Loucy (cell line): ENCODE measurements at regions not wholly inside any gene's neighbourhood (a gene's known extent, or its start where the extent isn't known, plus 50 kb on each side); places are given as distances from the start of the nearest gene placed in this dataset.

Experiments used
- H2AFZ ChIP-seq: fragments of 200-600 bp; sonication (generic); 2 replicates; pipeline ENCODE4 v1.6.0; 2016; ENCODE audit warnings: antibody characterized with exemption, mild to moderate bottlenecking, low read length, moderate library complexity
- H3F3A ChIP-seq: fragments of 200-600 bp; 2 replicates; pipeline ENCODE4 v1.6.0; 2016; ENCODE audit warnings: antibody characterized with exemption, low read depth, mild to moderate bottlenecking
- H3K27me3 ChIP-seq: fragments of 200-600 bp; sonication (generic); 2 replicates; pipeline ENCODE4 v1.6.1; 2014; ENCODE audit warnings: low read length, mild to moderate bottlenecking; ENCODE audit not compliant: insufficient read depth, poor library complexity, severe bottlenecking
- H3K36me3 ChIP-seq: fragments of 200-600 bp; sonication (generic); 2 replicates; pipeline ENCODE4 v1.6.1; 2016; ENCODE audit warnings: low read length; ENCODE audit not compliant: insufficient read depth
- H3K4me1 ChIP-seq: fragments of 200-600 bp; sonication (generic); 2 replicates; pipeline ENCODE4 v1.5.1; 2014; ENCODE audit warnings: low read length, mild to moderate bottlenecking; ENCODE audit not compliant: insufficient read depth, poor library complexity, severe bottlenecking
- H3K4me2 ChIP-seq: fragments of 200-600 bp; sonication (generic); 2 replicates; pipeline ENCODE4 v1.6.0; 2014; ENCODE audit warnings: antibody characterized with exemption, low read length, low read depth, mild to moderate bottlenecking; ENCODE audit not compliant: poor library complexity, severe bottlenecking
- H3K4me3 ChIP-seq: fragments of 200-600 bp; sonication (generic); 2 replicates; pipeline ENCODE4 v1.5.1; 2014; ENCODE audit warnings: low read length, mild to moderate bottlenecking, mixed read lengths; ENCODE audit not compliant: poor library complexity, severe bottlenecking
- H3K79me2 ChIP-seq: fragments of 200-600 bp; sonication (generic); 2 replicates; pipeline ENCODE4 v1.6.1; 2014; ENCODE audit warnings: low read length; ENCODE audit not compliant: insufficient read depth
- H3K9ac ChIP-seq: fragments of 200-600 bp; sonication (generic); 2 replicates; pipeline ENCODE4 v1.6.0; 2014; ENCODE audit warnings: mild to moderate bottlenecking, low read depth, low read length, moderate library complexity; ENCODE audit not compliant: poor library complexity, severe bottlenecking
- H3K9me2 ChIP-seq: fragments of 200-600 bp; sonication (generic); replicated peaks from 2 replicates; pipeline ENCODE4 v1.6.1; 2016; ENCODE audit warnings: low read depth, low read length, mixed read lengths
- H3K9me3 ChIP-seq: fragments of 200-600 bp; sonication (generic); 2 replicates; pipeline ENCODE4 v1.6.1; 2014; ENCODE audit warnings: mild to moderate bottlenecking, antibody characterized with exemption, low read length, low read depth; ENCODE audit not compliant: insufficient read depth
- H4K20me1 ChIP-seq: fragments of 200-600 bp; sonication (generic); 2 replicates; pipeline ENCODE4 v1.6.0; 2014; ENCODE audit warnings: antibody characterized with exemption, low read length, mild to moderate bottlenecking; ENCODE audit not compliant: insufficient read depth, poor library complexity, severe bottlenecking
- EZH2phosphoT487 ChIP-seq: fragments of 200-600 bp; IDR thresholded peaks from 2 replicates; pipeline ENCODE4 v1.6.1; 2018; ENCODE audit warnings: antibody characterized with exemption, mild to moderate bottlenecking, moderate library complexity, borderline replicate concordance
- TF ChIP-seq, protein P1 (sequence below): fragments of 200-600 bp; sonication (generic); conservative IDR thresholded peaks from 2 replicates; pipeline ENCODE4 v1.5.1; 2014; ENCODE audit warnings: mild to moderate bottlenecking, antibody characterized with exemption, low read length

- TF ChIP-seq, protein P1, sequence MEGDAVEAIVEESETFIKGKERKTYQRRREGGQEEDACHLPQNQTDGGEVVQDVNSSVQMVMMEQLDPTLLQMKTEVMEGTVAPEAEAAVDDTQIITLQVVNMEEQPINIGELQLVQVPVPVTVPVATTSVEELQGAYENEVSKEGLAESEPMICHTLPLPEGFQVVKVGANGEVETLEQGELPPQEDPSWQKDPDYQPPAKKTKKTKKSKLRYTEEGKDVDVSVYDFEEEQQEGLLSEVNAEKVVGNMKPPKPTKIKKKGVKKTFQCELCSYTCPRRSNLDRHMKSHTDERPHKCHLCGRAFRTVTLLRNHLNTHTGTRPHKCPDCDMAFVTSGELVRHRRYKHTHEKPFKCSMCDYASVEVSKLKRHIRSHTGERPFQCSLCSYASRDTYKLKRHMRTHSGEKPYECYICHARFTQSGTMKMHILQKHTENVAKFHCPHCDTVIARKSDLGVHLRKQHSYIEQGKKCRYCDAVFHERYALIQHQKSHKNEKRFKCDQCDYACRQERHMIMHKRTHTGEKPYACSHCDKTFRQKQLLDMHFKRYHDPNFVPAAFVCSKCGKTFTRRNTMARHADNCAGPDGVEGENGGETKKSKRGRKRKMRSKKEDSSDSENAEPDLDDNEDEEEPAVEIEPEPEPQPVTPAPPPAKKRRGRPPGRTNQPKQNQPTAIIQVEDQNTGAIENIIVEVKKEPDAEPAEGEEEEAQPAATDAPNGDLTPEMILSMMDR = no peak
- TF ChIP-seq EZH2phosphoT487 = no peak
- H3F3A ChIP-seq = no peaks in the 10 kb centered on the region
- H3K9me3 ChIP-seq = no peaks in the 10 kb centered on the region
- no peaks in the 10 kb centered on the region for H3K36me3 ChIP-seq
- H3K9ac ChIP-seq = no peak overlapping the region
- H2AFZ ChIP-seq = no peak overlapping the region
- H3K4me2 ChIP-seq = no peak overlapping the region
- H3K9me2 ChIP-seq = no peaks in the 10 kb centered on the region
- no peaks in the 10 kb centered on the region for H3K27me3 ChIP-seq
- no peak overlapping the region for H3K4me3 ChIP-seq
- no peaks in the 10 kb centered on the region for H3K4me1 ChIP-seq
- H3K79me2 ChIP-seq = no peaks in the 10 kb centered on the region
- H4K20me1 ChIP-seq = no peaks in the 10 kb centered on the region
These were observed 1794.0 kb downstream of the STIM2 start for GRCh38 chr4:28654618-28655017.

DNA sequence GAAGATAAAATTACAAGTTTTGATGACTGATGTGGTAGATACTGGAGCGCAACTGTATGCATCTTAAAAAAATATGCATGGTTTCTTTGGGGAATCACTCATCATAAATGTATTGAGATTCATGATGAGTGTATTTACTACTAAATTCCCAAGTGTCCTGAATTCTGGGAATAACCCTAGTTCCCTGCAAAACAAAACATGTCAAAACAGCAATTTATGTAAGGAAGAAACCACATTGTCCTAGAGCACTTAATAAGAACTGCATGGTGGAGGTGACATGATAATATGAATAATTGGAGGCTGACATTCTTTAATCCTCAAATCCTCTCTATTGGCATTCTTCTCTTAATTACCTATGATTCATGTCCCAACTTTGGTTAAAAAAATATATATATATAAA, 1804.7 kb downstream of the STIM2 start:
- Histone ChIP-seq H2AFZ (no peak overlapping the region), H3F3A (no peaks in the 10 kb centered on the region), H3K4me2 (no peak overlapping the region), H4K20me1 (no peaks in the 10 kb centered on the region), H3K27me3 (no peaks in the 10 kb centered on the region), H3K4me3 (no peak overlapping the region), H3K36me3 (no peaks in the 10 kb centered on the region), H3K9me3 (no peaks in the 10 kb centered on the region; the same call in 1 of the 2 replicates), H3K4me1 (no peaks in the 10 kb centered on the region), H3K9ac (no peak overlapping the region), H3K9me2 (no peaks in the 10 kb centered on the region), H3K79me2 (no peaks in the 10 kb centered on the region)
- no peak for TF ChIP-seq EZH2phosphoT487
- TF ChIP-seq, protein P1 = no peak

GRCh38 chr4:28675582-28675981, 1814.9 kb downstream of the STIM2 start:
- H3K4me1 ChIP-seq = no peaks in the 10 kb centered on the region
- no peak overlapping the region for H3K9ac ChIP-seq
- H3F3A ChIP-seq = no peaks in the 10 kb centered on the region
- H4K20me1 ChIP-seq = no peaks in the 10 kb centered on the region
- no peak overlapping the region for H3K4me2 ChIP-seq
- no peaks in the 10 kb centered on the region for H3K9me2 ChIP-seq
- no peak overlapping the region for H2AFZ ChIP-seq
- no peaks in the 10 kb centered on the region for H3K27me3 ChIP-seq
- no peaks in the 10 kb centered on the region for H3K9me3 ChIP-seq
- TF ChIP-seq, protein P1 = no peak
- TF ChIP-seq EZH2phosphoT487 = no peak
- H3K36me3 ChIP-seq = no peaks in the 10 kb centered on the region
- H3K4me3 ChIP-seq = no peak overlapping the region
- no peaks in the 10 kb centered on the region for H3K79me2 ChIP-seq
